ENCODE measurements at regions not wholly inside any gene's neighbourhood (a gene's known extent, or its start where the extent isn't known, plus 50 kb on each side); places are given as distances from the start of the nearest gene placed in this dataset.

DNA sequence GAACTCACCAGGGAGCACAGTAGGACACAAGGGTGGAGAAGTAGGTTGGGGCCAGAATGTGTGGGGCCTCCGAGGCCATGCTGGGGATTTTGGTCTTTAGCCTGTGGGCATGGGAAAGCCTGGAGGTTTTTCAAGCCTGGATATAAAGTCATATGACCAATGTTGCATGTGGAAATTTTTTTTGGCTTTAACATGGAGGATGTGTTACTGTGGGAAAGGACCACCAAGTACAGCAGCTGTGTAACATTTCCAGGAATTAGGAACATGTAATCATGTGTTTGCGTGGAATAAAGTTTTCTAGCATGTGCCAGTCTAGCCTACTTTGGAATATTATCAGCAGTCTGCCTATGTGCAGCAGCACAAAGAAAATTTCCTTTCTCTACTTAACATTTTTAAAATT is 78.5 kb downstream of the TNFSF18 start:
- TF ChIP-seq, protein P1, sequence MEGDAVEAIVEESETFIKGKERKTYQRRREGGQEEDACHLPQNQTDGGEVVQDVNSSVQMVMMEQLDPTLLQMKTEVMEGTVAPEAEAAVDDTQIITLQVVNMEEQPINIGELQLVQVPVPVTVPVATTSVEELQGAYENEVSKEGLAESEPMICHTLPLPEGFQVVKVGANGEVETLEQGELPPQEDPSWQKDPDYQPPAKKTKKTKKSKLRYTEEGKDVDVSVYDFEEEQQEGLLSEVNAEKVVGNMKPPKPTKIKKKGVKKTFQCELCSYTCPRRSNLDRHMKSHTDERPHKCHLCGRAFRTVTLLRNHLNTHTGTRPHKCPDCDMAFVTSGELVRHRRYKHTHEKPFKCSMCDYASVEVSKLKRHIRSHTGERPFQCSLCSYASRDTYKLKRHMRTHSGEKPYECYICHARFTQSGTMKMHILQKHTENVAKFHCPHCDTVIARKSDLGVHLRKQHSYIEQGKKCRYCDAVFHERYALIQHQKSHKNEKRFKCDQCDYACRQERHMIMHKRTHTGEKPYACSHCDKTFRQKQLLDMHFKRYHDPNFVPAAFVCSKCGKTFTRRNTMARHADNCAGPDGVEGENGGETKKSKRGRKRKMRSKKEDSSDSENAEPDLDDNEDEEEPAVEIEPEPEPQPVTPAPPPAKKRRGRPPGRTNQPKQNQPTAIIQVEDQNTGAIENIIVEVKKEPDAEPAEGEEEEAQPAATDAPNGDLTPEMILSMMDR (IDR thresholded peaks at IDR 0.05): no peak

GRCh38 chr1:172973424-172973823 is 77.3 kb downstream of the TNFSF18 start:
- no peak for DNase-seq (ENCODE audit: low spot score)
- TF ChIP-seq, protein P1 (IDR thresholded peaks at IDR 0.05): no peak
- Histone ChIP-seq H3K27ac (no peak overlapping the region), H3K4me3 (no peak overlapping the region)

More for the DNA sequence above, 78.5 kb downstream of the TNFSF18 start:
- H3K4me3 ChIP-seq: no peak overlapping the region
- no peak overlapping the region for H3K27ac ChIP-seq
- no peak for DNase-seq (ENCODE audit: low spot score)

DNA sequence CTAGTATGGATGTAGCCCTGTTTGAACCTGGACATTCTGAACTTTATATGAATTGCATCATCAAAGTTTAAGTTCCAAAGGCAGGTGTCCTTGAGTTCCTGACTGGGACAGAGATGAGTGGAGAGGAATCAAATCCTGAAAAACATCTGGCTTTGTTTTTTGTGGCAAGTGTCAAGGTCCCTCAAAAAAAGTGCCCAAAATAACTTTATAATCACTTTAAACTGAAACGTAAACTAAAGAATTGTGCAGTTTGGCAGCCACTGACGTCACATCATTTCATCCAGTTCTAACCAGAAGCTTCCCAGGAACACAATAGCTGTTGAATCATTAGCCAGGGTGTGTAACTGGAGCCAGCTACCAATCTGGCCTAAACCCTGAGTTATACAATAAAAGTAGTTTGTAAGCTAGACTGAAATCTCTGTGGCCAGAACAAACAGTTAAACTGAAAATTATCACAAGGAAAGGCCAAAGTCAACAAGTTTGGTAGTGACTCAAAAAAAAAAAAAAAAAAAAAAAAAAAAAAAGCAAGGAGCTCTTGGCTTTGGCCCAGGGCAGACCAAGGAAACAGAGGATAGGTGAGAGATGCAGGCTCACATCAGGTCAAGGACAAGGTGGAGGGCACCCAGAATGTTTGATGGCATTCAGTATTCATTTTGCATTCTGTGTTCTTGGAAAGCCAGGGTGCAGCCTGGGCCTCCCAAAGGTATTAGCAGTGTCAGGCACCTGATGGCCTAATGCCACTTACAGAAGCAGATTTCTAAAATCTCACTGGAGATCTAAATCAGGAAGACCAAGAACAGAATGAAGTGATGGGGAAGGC is 74.3 kb downstream of the TNFSF18 start:
- Histone ChIP-seq H3K4me3 (no peak overlapping the region), H3K27ac (no peak overlapping the region)
- TF ChIP-seq, protein P1 (IDR thresholded peaks at IDR 0.05): no peak
- no peak for DNase-seq (ENCODE audit: low spot score)

- DNase-seq (ENCODE audit: low spot score): no peak
- TF ChIP-seq, protein P1 (IDR thresholded peaks at IDR 0.05): no peak
- Histone ChIP-seq H3K4me3 (no peak overlapping the region), H3K27ac (no peak overlapping the region)
Measured at GRCh38 chr1:172977296-172978017, 73.3 kb downstream of the TNFSF18 start.

DNA sequence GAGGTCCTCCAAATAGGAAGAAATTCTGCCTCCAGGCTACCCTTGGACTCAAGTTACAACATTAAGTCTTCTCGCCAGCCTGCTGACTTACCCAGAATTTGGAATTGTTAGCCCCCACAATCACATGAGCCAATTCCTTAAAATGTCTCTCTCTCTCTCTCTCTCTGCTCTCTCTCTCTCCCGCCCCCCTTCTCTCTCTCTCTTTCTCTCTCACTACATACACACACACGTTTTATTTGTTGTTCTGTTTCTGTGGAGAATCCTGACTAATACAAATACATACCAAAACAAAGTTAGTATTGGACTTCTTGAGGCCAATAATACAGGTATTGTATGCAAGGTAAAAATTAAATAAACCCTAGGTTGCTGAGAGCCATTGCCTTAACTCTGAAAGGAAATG is 72.1 kb downstream of the TNFSF18 start:
- TF ChIP-seq, protein P1 (IDR thresholded peaks at IDR 0.05): no peak
- no peak overlapping the region for H3K4me3 ChIP-seq
- H3K27ac ChIP-seq: no peak overlapping the region
- DNase-seq (ENCODE audit: low spot score): no peak

GRCh38 chr1:172979828-172980227 is 70.9 kb downstream of the TNFSF18 start:
- no peak overlapping the region for H3K27ac ChIP-seq
- DNase-seq (ENCODE audit: low spot score): no peak
- TF ChIP-seq, protein P1 (IDR thresholded peaks at IDR 0.05): no peak
- no peak overlapping the region for H3K4me3 ChIP-seq
